A549 (cell line): ENCODE measurements at regions not wholly inside any gene's neighbourhood (a gene's known extent, or its start where the extent isn't known, plus 50 kb on each side); places are given as distances from the start of the nearest gene placed in this dataset.
A peak's percentile ranks its signal among the peaks of the same experiment; 100 is the strongest.

Experiments used
- ATAC-seq, 2 experiments: fragments of 200-7000 bp in 1 of 2; fragments of >200 bp in 1 of 2; cut with Nextera tagmentation in 1 of 2; cut with Tn5 transposase in 1 of 2; 3 replicates each; pipeline versions ENCODE4 v1.8.0 to v1.9.1; 2018 to 2020; ENCODE audit warnings: mild to moderate bottlenecking in 1 of 2, moderate library complexity in 1 of 2
- CTCF ChIA-PET: fragments of 300-600 bp; sonication (Branson Sonifier 250); formaldehyde crosslinking; extraction: SDS; loops from one replicate; lab custom pipeline; 2021; ENCODE audit warnings: antibody characterized with exemption, inconsistent platforms; lab: Yijun Ruan, JAX
- POLR2A ChIA-PET: fragments of 350-600 bp; formaldehyde crosslinking; extraction: SDS; loops from one replicate; lab custom pipeline; 2021; ENCODE audit warnings: antibody characterized with exemption, inconsistent platforms; lab: Yijun Ruan, JAX
- DNase-seq, 2 experiments: peaks; one replicate each; pipeline versions ENCODE4 v3.0.0 to v3.0.0-alpha.2; 2011 to 2016; ENCODE audit warnings: low read depth in 1 of 2, low spot score in 1 of 2
- FAIRE-seq: peaks from 2 replicates; lab custom pipeline; 2011; peaks lifted over from hg19 to GRCh38; lab: Jason Lieb, UNC
- H3K27ac ChIP-seq, 2 experiments: fragments of >200 bp; sonication (Bioruptor Twin); formaldehyde crosslinking; 3 replicates each; pipeline ENCODE4 v1.5.1; 2016 to 2017
- H3K4me1 ChIP-seq: fragments of >200 bp; sonication (Bioruptor Twin); formaldehyde crosslinking; 3 replicates; pipeline ENCODE4 v1.6.1; 2016
- H3K4me2 ChIP-seq: fragments of >200 bp; sonication (Bioruptor Twin); formaldehyde crosslinking; 3 replicates; pipeline ENCODE4 v1.6.1; 2016
- H3K4me3 ChIP-seq: fragments of >200 bp; sonication (Bioruptor Twin); formaldehyde crosslinking; 3 replicates; pipeline ENCODE4 v1.5.1; 2016
- H3K9me3 ChIP-seq: fragments of >200 bp; sonication (Bioruptor Twin); formaldehyde crosslinking; 3 replicates; pipeline ENCODE4 v1.6.1; 2016
- CHD2 ChIP-seq: fragments of 150-350 bp; IDR thresholded peaks from 2 replicates; pipeline ENCODE4 v1.6.1; 2014; ENCODE audit warnings: low read length; ENCODE audit not compliant: partially characterized antibody
- CHD4 ChIP-seq: fragments of 200-600 bp; sonication (generic); IDR thresholded peaks from 2 replicates; pipeline ENCODE4 v1.6.1; 2016; ENCODE audit warnings: antibody characterized with exemption, mild to moderate bottlenecking, borderline replicate concordance
- EHMT2 ChIP-seq: fragments of 200-600 bp; sonication (generic); IDR thresholded peaks from 2 replicates; pipeline ENCODE4 v1.6.1; 2016; ENCODE audit warnings: antibody characterized with exemption, low read depth, mild to moderate bottlenecking, moderate library complexity
- FOSB ChIP-seq: fragments of 250-450 bp; sonication (Bioruptor Pico); IDR thresholded peaks from 2 replicates; pipeline ENCODE4 v1.5.0; 2020; ENCODE audit warnings: mild to moderate bottlenecking, moderate library complexity
- FOSL2 ChIP-seq, 2 experiments: fragments of 450-650 bp in 1 of 2; fragments of >200 bp in 1 of 2; sonication (Bioruptor Twin) in 1 of 2; formaldehyde crosslinking; IDR thresholded peaks; 2 replicates each; pipeline versions ENCODE4 v1.5.0 to v1.6.1; 2016 to 2020; ENCODE audit warnings: mild to moderate bottlenecking in 1 of 2, moderate library complexity in 1 of 2
- FOXS1 ChIP-seq: fragments of 250-450 bp; sonication (Bioruptor Pico); IDR thresholded peaks from 2 replicates; pipeline ENCODE4 v1.5.0; 2020; ENCODE audit warnings: mild to moderate bottlenecking, moderate library complexity
- HDAC2 ChIP-seq: fragments of 200-600 bp; sonication (generic); IDR thresholded peaks from 2 replicates; pipeline ENCODE4 v1.6.1; 2016
- HOXA7 ChIP-seq: fragments of 250-450 bp; sonication (Bioruptor Pico); IDR thresholded peaks from 2 replicates; pipeline ENCODE4 v1.5.0; 2020; ENCODE audit warnings: mild to moderate bottlenecking, moderate library complexity
- JUN ChIP-seq, 2 experiments: fragments of >200 bp; sonication (Bioruptor Twin); formaldehyde crosslinking; IDR thresholded peaks; 2 replicates in 1 of 2; 3 replicates in 1 of 2; pipeline ENCODE4 v1.6.1; 2016 to 2017
- KDM5A ChIP-seq: fragments of 200-600 bp; sonication (generic); IDR thresholded peaks from 2 replicates; pipeline ENCODE4 v1.6.1; 2016; ENCODE audit warnings: antibody characterized with exemption, mild to moderate bottlenecking
- MYC ChIP-seq: IDR thresholded peaks from 2 replicates; pipeline ENCODE4 v1.6.1; 2012; ENCODE audit warnings: mild to moderate bottlenecking, inconsistent platforms, low read length, improper control_type of control experiment, borderline replicate concordance
- NR3C1 ChIP-seq: fragments of >200 bp; sonication (Bioruptor Twin); formaldehyde crosslinking; IDR thresholded peaks from 3 replicates; pipeline ENCODE4 v1.6.1; 2017
- RAD21 ChIP-seq, 2 experiments: fragments of >200 bp in 1 of 2; sonication (Bioruptor Twin) in 1 of 2; formaldehyde crosslinking in 1 of 2; IDR thresholded peaks in 1 of 2; conservative IDR thresholded peaks in 1 of 2; 2 replicates in 1 of 2; 3 replicates in 1 of 2; pipeline ENCODE4 v1.6.1; 2012 to 2018; ENCODE audit warnings: inconsistent platforms in 1 of 2
- RARB ChIP-seq: fragments of 250-450 bp; sonication (Bioruptor Pico); IDR thresholded peaks from 2 replicates; pipeline ENCODE4 v1.8.0; 2021; ENCODE audit warnings: mild to moderate bottlenecking, moderate library complexity
- SREBF2 ChIP-seq: fragments of 450-650 bp; IDR thresholded peaks from 2 replicates; pipeline ENCODE4 v1.6.1; 2014; ENCODE audit warnings: mild to moderate bottlenecking, moderate library complexity
- ZNF302 ChIP-seq: fragments of 250-450 bp; sonication (Bioruptor Pico); IDR thresholded peaks from 2 replicates; pipeline ENCODE4 v1.9.0; 2021; ENCODE audit warnings: inconsistent platforms, mild to moderate bottlenecking, moderate library complexity
- ZSCAN20 ChIP-seq: fragments of 250-450 bp; sonication (Bioruptor Pico); IDR thresholded peaks from 2 replicates; pipeline ENCODE4 v1.8.0; 2022; ENCODE audit warnings: mild to moderate bottlenecking, moderate library complexity
- WGBS: methylation state at CpG from one replicate; pipeline ENCODE4 v1.1.6; 2017; ENCODE audit errors: missing lambda C conversion rate; 5-methylcytosine and 5-hydroxymethylcytosine counted together
- TF ChIP-seq, protein P1 (sequence below): fragments of 450-650 bp; IDR thresholded peaks from 2 replicates; pipeline ENCODE4 v1.6.1; 2014; ENCODE audit warnings: antibody characterized with exemption
- TF ChIP-seq, protein P2 (sequence below): fragments of >200 bp; sonication (Bioruptor Twin); formaldehyde crosslinking; IDR thresholded peaks from 3 replicates; pipeline ENCODE4 v1.5.1; 2016
- TF ChIP-seq, protein P3 (sequence below): fragments of >200 bp; sonication (Bioruptor Twin); formaldehyde crosslinking; IDR thresholded peaks from 3 replicates; pipeline ENCODE4 v1.6.1; 2016
- TF ChIP-seq, protein P4 (sequence below): fragments of 150-350 bp; IDR thresholded peaks from 2 replicates; pipeline ENCODE4 v1.6.1; 2014; ENCODE audit warnings: low read depth, mild to moderate bottlenecking, low read length

DNA sequence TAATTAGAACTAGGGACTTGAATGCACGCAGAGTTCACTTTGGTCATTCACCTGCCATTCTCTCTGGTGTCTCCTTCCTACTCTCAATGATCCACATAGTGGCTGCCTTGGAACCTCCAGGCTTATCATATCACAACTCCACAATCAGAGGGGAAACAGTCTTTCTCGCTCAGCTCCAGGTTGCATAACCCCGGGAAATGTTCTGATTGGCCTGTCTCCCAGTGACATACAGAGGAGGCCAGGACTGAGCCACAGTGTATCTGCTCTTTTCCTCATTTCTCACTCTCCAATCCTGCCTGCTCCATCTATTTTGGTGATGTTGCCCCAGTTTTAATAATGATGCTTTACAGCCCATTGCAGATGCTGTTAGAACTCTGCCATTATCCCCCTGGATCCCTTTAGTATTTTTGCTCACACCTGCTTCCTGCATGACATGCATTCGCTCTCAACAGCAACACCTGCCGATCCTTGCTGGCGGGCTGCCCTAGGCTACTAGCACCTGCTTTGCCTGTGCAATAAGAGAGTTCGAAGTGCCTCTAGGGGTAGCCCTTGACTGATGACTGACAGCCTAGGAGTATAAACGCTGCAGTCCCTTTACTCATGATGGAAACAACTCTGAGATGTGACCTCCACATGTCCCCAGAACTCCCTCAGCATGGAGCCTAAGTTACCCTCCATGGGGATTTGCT, 211.3 kb upstream of the RPS6KA3 start:
- ATAC-seq, result no peak

DNA sequence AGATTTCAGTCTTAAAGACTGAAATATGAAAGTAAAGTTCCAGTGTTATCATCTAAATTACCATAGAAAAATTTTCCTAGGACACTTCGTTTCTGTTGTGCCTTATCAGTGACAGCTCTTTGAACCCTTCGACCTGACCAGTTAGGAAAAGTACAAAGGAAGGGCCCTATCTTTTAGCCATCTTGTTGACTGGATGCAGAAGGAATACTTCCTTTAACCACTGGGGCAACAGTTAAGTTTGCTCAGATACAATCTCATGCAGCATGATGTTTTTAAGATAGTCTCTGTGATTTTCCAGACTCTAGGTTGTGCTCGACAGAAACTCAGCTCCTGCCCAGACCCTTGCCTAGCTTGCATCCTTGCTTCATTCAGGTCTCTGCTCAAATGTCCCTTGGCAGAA, 210.5 kb upstream of the RPS6KA3 start:
- ChIA-PET CTCF (no interaction called here), POLR2A (no interaction called here)
- no peak for TF ChIP-seq NR3C1
- Histone ChIP-seq H3K4me1 (peaks cover 11% of the 10 kb centered on the region; the same call in 2 of the 3 replicates), H3K27ac (no peak overlapping the region), H3K4me2 (no peak overlapping the region), H3K9me3 (no peaks in the 10 kb centered on the region), H3K4me3 (no peak overlapping the region)
- WGBS, result 78% methylated on average over 3 of the region's 3 CpGs
- no peak for FAIRE-seq
- DNase-seq, result no peak
- ATAC-seq, result no peak

More for the DNA sequence above, 211.3 kb upstream of the RPS6KA3 start:
- Histone ChIP-seq H3K4me1 (peaks cover 11% of the 10 kb centered on the region; the same call in 2 of the 3 replicates), H3K9me3 (no peaks in the 10 kb centered on the region), H3K27ac (no peak overlapping the region), H3K4me3 (no peak overlapping the region), H3K4me2 (no peak overlapping the region)
- WGBS, result 83% methylated on average over 8 of the region's 8 CpGs
- no peak for TF ChIP-seq MYC
- TF ChIP-seq, protein P1, sequence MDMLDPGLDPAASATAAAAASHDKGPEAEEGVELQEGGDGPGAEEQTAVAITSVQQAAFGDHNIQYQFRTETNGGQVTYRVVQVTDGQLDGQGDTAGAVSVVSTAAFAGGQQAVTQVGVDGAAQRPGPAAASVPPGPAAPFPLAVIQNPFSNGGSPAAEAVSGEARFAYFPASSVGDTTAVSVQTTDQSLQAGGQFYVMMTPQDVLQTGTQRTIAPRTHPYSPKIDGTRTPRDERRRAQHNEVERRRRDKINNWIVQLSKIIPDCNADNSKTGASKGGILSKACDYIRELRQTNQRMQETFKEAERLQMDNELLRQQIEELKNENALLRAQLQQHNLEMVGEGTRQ, result no peak
- TF ChIP-seq SREBF2, result no peak
- no peak for TF ChIP-seq RARB
- no peak for TF ChIP-seq FOSB (CRISPR knock-in tag)
- no peak for TF ChIP-seq CHD2
- TF ChIP-seq, protein P2, sequence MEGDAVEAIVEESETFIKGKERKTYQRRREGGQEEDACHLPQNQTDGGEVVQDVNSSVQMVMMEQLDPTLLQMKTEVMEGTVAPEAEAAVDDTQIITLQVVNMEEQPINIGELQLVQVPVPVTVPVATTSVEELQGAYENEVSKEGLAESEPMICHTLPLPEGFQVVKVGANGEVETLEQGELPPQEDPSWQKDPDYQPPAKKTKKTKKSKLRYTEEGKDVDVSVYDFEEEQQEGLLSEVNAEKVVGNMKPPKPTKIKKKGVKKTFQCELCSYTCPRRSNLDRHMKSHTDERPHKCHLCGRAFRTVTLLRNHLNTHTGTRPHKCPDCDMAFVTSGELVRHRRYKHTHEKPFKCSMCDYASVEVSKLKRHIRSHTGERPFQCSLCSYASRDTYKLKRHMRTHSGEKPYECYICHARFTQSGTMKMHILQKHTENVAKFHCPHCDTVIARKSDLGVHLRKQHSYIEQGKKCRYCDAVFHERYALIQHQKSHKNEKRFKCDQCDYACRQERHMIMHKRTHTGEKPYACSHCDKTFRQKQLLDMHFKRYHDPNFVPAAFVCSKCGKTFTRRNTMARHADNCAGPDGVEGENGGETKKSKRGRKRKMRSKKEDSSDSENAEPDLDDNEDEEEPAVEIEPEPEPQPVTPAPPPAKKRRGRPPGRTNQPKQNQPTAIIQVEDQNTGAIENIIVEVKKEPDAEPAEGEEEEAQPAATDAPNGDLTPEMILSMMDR, result no peak
- TF ChIP-seq JUN (IDR thresholded peaks at IDR 0.05), result no peak
- TF ChIP-seq, protein P3, sequence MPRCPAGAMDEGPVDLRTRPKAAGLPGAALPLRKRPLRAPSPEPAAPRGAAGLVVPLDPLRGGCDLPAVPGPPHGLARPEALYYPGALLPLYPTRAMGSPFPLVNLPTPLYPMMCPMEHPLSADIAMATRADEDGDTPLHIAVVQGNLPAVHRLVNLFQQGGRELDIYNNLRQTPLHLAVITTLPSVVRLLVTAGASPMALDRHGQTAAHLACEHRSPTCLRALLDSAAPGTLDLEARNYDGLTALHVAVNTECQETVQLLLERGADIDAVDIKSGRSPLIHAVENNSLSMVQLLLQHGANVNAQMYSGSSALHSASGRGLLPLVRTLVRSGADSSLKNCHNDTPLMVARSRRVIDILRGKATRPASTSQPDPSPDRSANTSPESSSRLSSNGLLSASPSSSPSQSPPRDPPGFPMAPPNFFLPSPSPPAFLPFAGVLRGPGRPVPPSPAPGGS, result no peak
- TF ChIP-seq HDAC2, result no peak
- TF ChIP-seq FOXS1 (CRISPR knock-in tag), result no peak
- no peak for TF ChIP-seq NR3C1
- TF ChIP-seq FOSL2 (IDR thresholded peaks at IDR 0.05), result no peak
- TF ChIP-seq FOSL2 (CRISPR knock-in tag; IDR thresholded peaks at IDR 0.05), result no peak
- no peak for TF ChIP-seq EHMT2
- TF ChIP-seq, protein P4, sequence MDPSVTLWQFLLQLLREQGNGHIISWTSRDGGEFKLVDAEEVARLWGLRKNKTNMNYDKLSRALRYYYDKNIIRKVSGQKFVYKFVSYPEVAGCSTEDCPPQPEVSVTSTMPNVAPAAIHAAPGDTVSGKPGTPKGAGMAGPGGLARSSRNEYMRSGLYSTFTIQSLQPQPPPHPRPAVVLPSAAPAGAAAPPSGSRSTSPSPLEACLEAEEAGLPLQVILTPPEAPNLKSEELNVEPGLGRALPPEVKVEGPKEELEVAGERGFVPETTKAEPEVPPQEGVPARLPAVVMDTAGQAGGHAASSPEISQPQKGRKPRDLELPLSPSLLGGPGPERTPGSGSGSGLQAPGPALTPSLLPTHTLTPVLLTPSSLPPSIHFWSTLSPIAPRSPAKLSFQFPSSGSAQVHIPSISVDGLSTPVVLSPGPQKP, result no peak
- TF ChIP-seq ZSCAN20 (CRISPR knock-in tag), result no peak
- FAIRE-seq (no peak), DNase-seq (no peak)
- POLR2A ChIA-PET, result no interaction called here
- CTCF ChIA-PET, result no interaction called here

DNA sequence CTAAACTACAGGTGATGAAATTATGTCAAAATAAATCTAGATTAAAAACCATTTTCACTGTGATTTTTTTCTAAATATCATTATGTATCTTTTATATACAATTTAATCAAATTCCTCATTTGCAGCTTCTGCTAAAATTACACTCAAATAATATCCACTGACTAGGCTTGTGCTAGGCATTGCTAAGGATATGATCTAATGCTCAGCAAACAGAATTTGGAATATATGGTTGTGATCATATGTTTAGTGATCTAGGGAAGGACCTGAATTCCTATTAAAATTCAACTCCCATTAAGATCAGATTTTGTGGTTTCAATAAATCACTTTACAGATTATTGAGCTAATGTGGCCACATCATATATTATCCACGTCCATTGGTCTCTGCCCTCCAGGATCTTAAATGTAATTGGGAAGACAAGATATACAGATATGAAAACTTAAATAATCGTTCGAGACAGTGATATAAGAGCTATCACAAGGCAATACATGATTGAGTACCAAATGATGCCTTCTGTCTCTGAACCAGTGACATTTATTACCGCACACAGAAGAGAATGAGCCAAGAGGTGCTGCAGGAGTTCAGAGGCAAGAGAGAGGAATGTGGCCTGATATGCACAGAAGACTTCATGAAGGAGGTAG, 206.0 kb upstream of the RPS6KA3 start:
- no peak overlapping the region for H3K27ac ChIP-seq
- 77% methylated on average over 4 of the region's 4 CpGs for WGBS
- POLR2A ChIA-PET, result no interaction called here
- CTCF ChIA-PET, result no interaction called here
- FAIRE-seq (peak; percentile 23), ATAC-seq (no peak), DNase-seq (no peak)
- no peak overlapping the region for H3K4me2 ChIP-seq
- H3K4me3 ChIP-seq, result no peak overlapping the region
- H3K4me1 ChIP-seq, result no peaks in the 10 kb centered on the region
- TF ChIP-seq, protein P3, result no peak
- TF ChIP-seq FOSB (CRISPR knock-in tag) (no peak), ZNF302 (CRISPR knock-in tag) (no peak), CHD4 (no peak), KDM5A (no peak), RAD21 (conservative IDR thresholded peaks at IDR 0.05 in 1 of 2, IDR thresholded peaks at IDR 0.05 in 1 of 2) (no peak), RARB (no peak), HOXA7 (CRISPR knock-in tag) (no peak)
- no peaks in the 10 kb centered on the region for H3K9me3 ChIP-seq
